ENCODE measurements at regions not wholly inside any gene's neighbourhood (a gene's known extent, or its start where the extent isn't known, plus 50 kb on each side); places are given as distances from the start of the nearest gene placed in this dataset.

DNA sequence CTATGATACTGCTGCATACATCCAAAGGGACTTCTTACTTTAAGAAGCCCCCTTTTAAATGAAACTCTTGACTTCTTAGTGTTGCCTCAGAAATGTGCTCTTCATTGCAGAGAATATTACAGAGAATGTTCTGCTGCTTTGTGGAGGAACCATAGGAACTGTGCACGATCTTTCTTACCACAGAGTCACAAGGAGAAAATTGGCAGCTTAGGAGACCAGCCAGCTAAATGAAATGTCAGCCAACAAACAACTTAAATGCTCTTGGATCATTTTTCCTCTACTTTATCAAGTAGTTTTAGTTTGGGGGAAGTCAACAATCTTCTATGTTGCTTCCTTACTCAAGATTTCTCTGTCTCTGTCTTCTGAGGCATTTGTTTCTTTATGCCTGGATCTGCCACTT lies 125.9 kb upstream of the MLIP start:
- Histone ChIP-seq H3K27me3 (ENCODE audit: control insufficient read depth in 4 of 4, insufficient read depth in 4 of 4, low read length in 3 of 4) (no peaks in the 10 kb centered on the region), H3K4me3 (ENCODE audit: low read depth in 1 of 3, low read length in 3 of 3) (no peak overlapping the region), H3K9me3 (ENCODE audit: control insufficient read depth in 4 of 4, low read length in 3 of 4) (no peaks in the 10 kb centered on the region), H3K9ac (ENCODE audit: low read depth in 1 of 2, low read length in 2 of 2) (no peak overlapping the region), H3K27ac (ENCODE audit: low read depth in 1 of 2, low read length in 2 of 2) (no peak overlapping the region), H3K4me1 (ENCODE audit: control insufficient read depth in 4 of 4, insufficient read depth in 4 of 4, low read length in 3 of 4) (peaks cover 0 to 8% (median 7%) of the 10 kb centered on the region in 4 donors), H3K36me3 (ENCODE audit: control insufficient read depth in 4 of 4, insufficient read depth in 3 of 4, low read depth in 1 of 4, low read length in 3 of 4) (no peaks in the 10 kb centered on the region)
- DNase-seq (ENCODE audit: low spot score), result no peak
- 68% methylated on average over 1 of the region's 1 CpG for WGBS
- TF ChIP-seq FOXA1 (IDR thresholded peaks at IDR 0.05) (no peak), TAF1 (conservative IDR thresholded peaks at IDR 0.05) (no peak), HNF4G (IDR thresholded peaks at IDR 0.05) (no peak)
- TF ChIP-seq, protein P1, sequence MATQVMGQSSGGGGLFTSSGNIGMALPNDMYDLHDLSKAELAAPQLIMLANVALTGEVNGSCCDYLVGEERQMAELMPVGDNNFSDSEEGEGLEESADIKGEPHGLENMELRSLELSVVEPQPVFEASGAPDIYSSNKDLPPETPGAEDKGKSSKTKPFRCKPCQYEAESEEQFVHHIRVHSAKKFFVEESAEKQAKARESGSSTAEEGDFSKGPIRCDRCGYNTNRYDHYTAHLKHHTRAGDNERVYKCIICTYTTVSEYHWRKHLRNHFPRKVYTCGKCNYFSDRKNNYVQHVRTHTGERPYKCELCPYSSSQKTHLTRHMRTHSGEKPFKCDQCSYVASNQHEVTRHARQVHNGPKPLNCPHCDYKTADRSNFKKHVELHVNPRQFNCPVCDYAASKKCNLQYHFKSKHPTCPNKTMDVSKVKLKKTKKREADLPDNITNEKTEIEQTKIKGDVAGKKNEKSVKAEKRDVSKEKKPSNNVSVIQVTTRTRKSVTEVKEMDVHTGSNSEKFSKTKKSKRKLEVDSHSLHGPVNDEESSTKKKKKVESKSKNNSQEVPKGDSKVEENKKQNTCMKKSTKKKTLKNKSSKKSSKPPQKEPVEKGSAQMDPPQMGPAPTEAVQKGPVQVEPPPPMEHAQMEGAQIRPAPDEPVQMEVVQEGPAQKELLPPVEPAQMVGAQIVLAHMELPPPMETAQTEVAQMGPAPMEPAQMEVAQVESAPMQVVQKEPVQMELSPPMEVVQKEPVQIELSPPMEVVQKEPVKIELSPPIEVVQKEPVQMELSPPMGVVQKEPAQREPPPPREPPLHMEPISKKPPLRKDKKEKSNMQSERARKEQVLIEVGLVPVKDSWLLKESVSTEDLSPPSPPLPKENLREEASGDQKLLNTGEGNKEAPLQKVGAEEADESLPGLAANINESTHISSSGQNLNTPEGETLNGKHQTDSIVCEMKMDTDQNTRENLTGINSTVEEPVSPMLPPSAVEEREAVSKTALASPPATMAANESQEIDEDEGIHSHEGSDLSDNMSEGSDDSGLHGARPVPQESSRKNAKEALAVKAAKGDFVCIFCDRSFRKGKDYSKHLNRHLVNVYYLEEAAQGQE (IDR thresholded peaks at IDR 0.05), result no peak

DNA sequence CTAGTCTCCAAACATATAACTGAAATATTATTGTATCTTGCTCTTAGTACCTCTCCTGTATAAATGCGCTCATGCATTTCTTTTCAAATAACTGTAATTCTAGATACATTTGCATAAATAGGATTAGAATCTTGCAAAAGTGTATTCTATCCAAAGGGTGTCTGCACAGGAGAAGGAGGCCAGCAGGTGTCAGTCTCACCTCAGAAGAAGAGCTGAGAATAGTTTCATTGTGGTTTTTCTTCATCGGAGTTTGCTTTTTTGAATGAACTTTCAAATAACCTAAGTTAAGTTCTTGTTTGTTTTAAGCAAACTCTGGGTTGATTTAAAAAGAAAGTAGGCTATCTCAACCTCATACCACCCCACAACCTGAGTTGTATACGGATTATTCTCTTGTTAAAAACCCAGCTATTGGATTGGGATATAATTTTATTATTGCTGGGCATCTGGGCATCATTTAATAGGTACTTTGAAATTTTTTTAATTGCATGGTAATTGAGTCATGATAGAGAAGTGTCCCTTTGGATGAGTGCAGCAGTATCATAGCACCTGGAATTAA lies 125.0 kb upstream of the MLIP start:
- no peak overlapping the region for H3K9ac ChIP-seq (ENCODE audit: low read depth in 1 of 2, low read length in 2 of 2)
- H3K27me3 ChIP-seq (ENCODE audit: control insufficient read depth in 4 of 4, insufficient read depth in 4 of 4, low read length in 3 of 4), result no peaks in the 10 kb centered on the region
- H3K27ac ChIP-seq (ENCODE audit: low read depth in 1 of 2, low read length in 2 of 2), result no peak overlapping the region
- peaks cover 0 to 8% (median 7%) of the 10 kb centered on the region in 4 donors for H3K4me1 ChIP-seq (ENCODE audit: control insufficient read depth in 4 of 4, insufficient read depth in 4 of 4, low read length in 3 of 4)
- WGBS, result 9% methylated on average over 3 of the region's 3 CpGs
- H3K36me3 ChIP-seq (ENCODE audit: control insufficient read depth in 4 of 4, insufficient read depth in 3 of 4, low read depth in 1 of 4, low read length in 3 of 4), result no peaks in the 10 kb centered on the region
- H3K9me3 ChIP-seq (ENCODE audit: control insufficient read depth in 4 of 4, low read length in 3 of 4), result no peaks in the 10 kb centered on the region
- TF ChIP-seq, protein P2, sequence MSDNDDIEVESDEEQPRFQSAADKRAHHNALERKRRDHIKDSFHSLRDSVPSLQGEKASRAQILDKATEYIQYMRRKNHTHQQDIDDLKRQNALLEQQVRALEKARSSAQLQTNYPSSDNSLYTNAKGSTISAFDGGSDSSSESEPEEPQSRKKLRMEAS (IDR thresholded peaks at IDR 0.05), result no peak
- TF ChIP-seq, protein P3, sequence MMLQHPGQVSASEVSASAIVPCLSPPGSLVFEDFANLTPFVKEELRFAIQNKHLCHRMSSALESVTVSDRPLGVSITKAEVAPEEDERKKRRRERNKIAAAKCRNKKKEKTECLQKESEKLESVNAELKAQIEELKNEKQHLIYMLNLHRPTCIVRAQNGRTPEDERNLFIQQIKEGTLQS (IDR thresholded peaks at IDR 0.05), result no peak
- TF ChIP-seq, protein P4, sequence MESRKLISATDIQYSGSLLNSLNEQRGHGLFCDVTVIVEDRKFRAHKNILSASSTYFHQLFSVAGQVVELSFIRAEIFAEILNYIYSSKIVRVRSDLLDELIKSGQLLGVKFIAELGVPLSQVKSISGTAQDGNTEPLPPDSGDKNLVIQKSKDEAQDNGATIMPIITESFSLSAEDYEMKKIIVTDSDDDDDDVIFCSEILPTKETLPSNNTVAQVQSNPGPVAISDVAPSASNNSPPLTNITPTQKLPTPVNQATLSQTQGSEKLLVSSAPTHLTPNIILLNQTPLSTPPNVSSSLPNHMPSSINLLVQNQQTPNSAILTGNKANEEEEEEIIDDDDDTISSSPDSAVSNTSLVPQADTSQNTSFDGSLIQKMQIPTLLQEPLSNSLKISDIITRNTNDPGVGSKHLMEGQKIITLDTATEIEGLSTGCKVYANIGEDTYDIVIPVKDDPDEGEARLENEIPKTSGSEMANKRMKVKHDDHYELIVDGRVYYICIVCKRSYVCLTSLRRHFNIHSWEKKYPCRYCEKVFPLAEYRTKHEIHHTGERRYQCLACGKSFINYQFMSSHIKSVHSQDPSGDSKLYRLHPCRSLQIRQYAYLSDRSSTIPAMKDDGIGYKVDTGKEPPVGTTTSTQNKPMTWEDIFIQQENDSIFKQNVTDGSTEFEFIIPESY (IDR thresholded peaks at IDR 0.05), result no peak
- TF ChIP-seq EGR1 (IDR thresholded peaks at IDR 0.05; ENCODE audit: low read depth in 2 of 2) (no peak), NR2F2 (IDR thresholded peaks at IDR 0.05) (no peak), FOXA1 (IDR thresholded peaks at IDR 0.05) (no peak), JUND (IDR thresholded peaks at IDR 0.05) (no peak), RXRA (IDR thresholded peaks at IDR 0.05) (peak; percentile 59 to 63), RAD21 (IDR thresholded peaks at IDR 0.05) (peak; percentile 99), TAF1 (conservative IDR thresholded peaks at IDR 0.05) (no peak), HNF4G (IDR thresholded peaks at IDR 0.05) (no peak), YY1 (IDR thresholded peaks at IDR 0.05) (no peak), HNF4A (conservative IDR thresholded peaks at IDR 0.05) (peak; percentile 15 to 28), FOXA2 (IDR thresholded peaks at IDR 0.05) (no peak), GABPA (IDR thresholded peaks at IDR 0.05 in 1 of 2, conservative IDR thresholded peaks at IDR 0.05 in 1 of 2) (no peak), SP1 (IDR thresholded peaks at IDR 0.05) (no peak)
- TF ChIP-seq, protein P5, sequence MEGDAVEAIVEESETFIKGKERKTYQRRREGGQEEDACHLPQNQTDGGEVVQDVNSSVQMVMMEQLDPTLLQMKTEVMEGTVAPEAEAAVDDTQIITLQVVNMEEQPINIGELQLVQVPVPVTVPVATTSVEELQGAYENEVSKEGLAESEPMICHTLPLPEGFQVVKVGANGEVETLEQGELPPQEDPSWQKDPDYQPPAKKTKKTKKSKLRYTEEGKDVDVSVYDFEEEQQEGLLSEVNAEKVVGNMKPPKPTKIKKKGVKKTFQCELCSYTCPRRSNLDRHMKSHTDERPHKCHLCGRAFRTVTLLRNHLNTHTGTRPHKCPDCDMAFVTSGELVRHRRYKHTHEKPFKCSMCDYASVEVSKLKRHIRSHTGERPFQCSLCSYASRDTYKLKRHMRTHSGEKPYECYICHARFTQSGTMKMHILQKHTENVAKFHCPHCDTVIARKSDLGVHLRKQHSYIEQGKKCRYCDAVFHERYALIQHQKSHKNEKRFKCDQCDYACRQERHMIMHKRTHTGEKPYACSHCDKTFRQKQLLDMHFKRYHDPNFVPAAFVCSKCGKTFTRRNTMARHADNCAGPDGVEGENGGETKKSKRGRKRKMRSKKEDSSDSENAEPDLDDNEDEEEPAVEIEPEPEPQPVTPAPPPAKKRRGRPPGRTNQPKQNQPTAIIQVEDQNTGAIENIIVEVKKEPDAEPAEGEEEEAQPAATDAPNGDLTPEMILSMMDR (IDR thresholded peaks at IDR 0.05; ENCODE audit: low read depth, low read length, missing input control), result peak; percentile 92
- TF ChIP-seq, protein P1 (IDR thresholded peaks at IDR 0.05), result no peak
- no peak overlapping the region for H3K4me3 ChIP-seq (ENCODE audit: low read depth in 1 of 3, low read length in 3 of 3)
- no peak for DNase-seq (ENCODE audit: low spot score)
